ENCODE measurements at regions not wholly inside any gene's neighbourhood (a gene's known extent, or its start where the extent isn't known, plus 50 kb on each side); places are given as distances from the start of the nearest gene placed in this dataset.

DNA sequence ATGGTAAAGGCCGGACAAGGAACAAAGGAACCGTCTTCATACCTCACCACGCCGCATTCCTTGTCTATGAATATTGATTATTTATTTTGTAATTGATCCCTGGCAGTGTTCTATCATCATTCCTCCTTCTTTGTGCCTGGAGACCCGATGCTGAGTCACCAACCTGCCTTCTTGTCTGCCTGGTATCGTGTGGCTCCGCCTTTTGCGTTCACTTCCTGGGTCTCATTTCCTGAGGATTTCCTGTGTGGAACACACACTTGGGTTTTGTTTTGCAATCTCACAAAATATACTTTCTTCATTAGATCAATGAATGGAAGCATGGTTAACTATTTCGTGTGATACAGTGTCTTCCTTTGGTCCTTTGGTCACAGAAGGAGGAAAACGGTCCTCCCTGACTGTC is 95.5 kb upstream of the SNTG2 start:
- Mint-ChIP-seq H3K36me3 (no peaks in the 10 kb centered on the region), H3K4me3 (peak overlapping the region in 1 of 4 donors; percentile 35), H3K27ac (peak overlapping the region in 1 of 3 donors; percentile 13), H3K4me1 (peaks cover 4 to 22% (median 13%) of the 10 kb centered on the region in 4 donors), H3K9me3 (peaks cover 0 to 10% (median 0%) of the 10 kb centered on the region in 7 donors), H3K27me3 (no peaks in the 10 kb centered on the region)
- no peaks in the 10 kb centered on the region for H3K27me3 ChIP-seq (ENCODE audit: control insufficient read depth, insufficient read depth, low read length)
- DNase-seq (peak in 1 of 3 donors; percentile 55), ATAC-seq (ENCODE audit: low read depth in 2 of 2) (no peak)
- H3K36me3 ChIP-seq (ENCODE audit: control insufficient read depth, insufficient read depth, low read length): no peaks in the 10 kb centered on the region
- H3K4me1 ChIP-seq (ENCODE audit: control insufficient read depth, insufficient read depth, low read length, poor library complexity, severe bottlenecking): no peaks in the 10 kb centered on the region
- no peaks in the 10 kb centered on the region for H3K9me3 ChIP-seq (ENCODE audit: control insufficient read depth in 2 of 2, low read length in 2 of 2)
- no peak overlapping the region for H3K4me3 ChIP-seq (ENCODE audit: low read depth, low read length)
- no peak overlapping the region for H3K27ac ChIP-seq (ENCODE audit: insufficient read depth, low read length, poor library complexity, severe bottlenecking)

DNA sequence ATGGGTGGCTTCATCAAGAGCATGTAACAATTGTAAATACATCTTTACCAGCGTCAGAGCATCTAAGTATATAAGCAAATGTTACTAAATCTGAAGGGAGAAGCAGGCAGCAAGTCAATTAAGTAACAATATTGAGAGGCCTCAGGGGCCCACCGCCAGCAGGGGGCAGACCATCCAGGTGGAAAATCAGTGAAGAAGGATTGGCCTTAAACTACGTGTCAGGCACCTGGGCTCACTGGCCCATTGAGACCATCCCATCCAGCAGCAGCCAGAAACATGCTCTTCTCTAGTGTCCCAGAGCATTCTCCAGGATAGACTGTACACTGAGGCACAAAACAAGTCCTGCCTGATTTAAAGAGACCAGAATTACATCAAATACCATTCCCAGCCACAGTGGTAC is 96.2 kb upstream of the SNTG2 start:
- Mint-ChIP-seq H3K4me1 (peaks cover 4 to 22% (median 13%) of the 10 kb centered on the region in 4 donors), H3K36me3 (no peaks in the 10 kb centered on the region), H3K4me3 (peak overlapping the region in 1 of 4 donors; percentile 25), H3K27ac (peak overlapping the region in 1 of 3 donors; percentile 65), H3K9me3 (peaks cover 0 to 10% (median 0%) of the 10 kb centered on the region in 7 donors), H3K27me3 (no peaks in the 10 kb centered on the region)
- DNase-seq (peak in 2 of 3 donors; percentile 17 to 46), ATAC-seq (ENCODE audit: low read depth in 2 of 2) (no peak)
- Histone ChIP-seq H3K4me1 (ENCODE audit: control insufficient read depth, insufficient read depth, low read length, poor library complexity, severe bottlenecking) (no peaks in the 10 kb centered on the region), H3K36me3 (ENCODE audit: control insufficient read depth, insufficient read depth, low read length) (no peaks in the 10 kb centered on the region), H3K4me3 (ENCODE audit: low read depth, low read length) (no peak overlapping the region), H3K9me3 (ENCODE audit: control insufficient read depth in 2 of 2, low read length in 2 of 2) (no peaks in the 10 kb centered on the region), H3K27me3 (ENCODE audit: control insufficient read depth, insufficient read depth, low read length) (no peaks in the 10 kb centered on the region), H3K27ac (ENCODE audit: insufficient read depth, low read length, poor library complexity, severe bottlenecking) (no peak overlapping the region)

DNA sequence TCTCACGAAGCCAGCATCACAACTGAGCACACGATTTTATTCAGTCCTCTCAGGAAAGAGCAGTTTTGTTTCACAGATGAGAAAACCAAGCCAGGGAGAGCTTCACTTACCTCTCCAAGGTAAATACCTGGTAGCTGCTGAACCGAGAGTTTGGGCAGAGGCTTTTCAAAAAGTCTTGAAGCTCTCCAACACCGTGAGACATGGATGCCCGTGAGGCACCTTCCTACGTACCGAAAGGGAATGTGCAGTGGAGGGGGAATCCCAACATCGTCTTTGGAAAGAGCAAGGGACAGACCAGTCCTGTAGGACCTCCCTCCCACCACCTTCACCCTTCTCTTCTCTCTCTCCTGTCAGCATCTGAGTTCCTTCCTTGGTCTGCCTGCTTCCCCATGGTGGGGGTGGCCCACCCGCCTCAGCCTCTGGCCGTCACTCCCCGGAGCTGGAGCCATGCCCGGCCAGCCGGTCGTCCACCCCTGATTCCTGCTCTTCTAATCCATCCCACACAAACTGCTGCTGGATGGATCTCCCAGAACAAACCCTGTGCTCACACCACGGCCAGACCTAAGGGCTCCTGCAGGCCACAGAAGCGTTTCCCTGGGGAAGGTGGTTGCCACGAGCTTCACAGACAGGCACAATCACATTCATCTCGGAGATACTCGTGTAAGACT is 97.3 kb upstream of the SNTG2 start:
- H3K27me3 Mint-ChIP-seq: no peaks in the 10 kb centered on the region

GRCh38 chr2:852168-852567 is 98.5 kb upstream of the SNTG2 start:
- no peak for ATAC-seq (ENCODE audit: low read depth in 2 of 2)
- peaks cover 0 to 10% (median 0%) of the 10 kb centered on the region in 7 donors for H3K9me3 Mint-ChIP-seq
- H3K4me3 ChIP-seq (ENCODE audit: low read depth, low read length): no peak overlapping the region
- H3K36me3 Mint-ChIP-seq: no peaks in the 10 kb centered on the region
- no peaks in the 10 kb centered on the region for H3K4me1 ChIP-seq (ENCODE audit: control insufficient read depth, insufficient read depth, low read length, poor library complexity, severe bottlenecking)
- DNase-seq: no peak
- no peaks in the 10 kb centered on the region for H3K36me3 ChIP-seq (ENCODE audit: control insufficient read depth, insufficient read depth, low read length)
- peaks cover 4 to 22% (median 13%) of the 10 kb centered on the region in 4 donors for H3K4me1 Mint-ChIP-seq
- H3K4me3 Mint-ChIP-seq: no peak overlapping the region
- no peaks in the 10 kb centered on the region for H3K9me3 ChIP-seq (ENCODE audit: control insufficient read depth in 2 of 2, low read length in 2 of 2)
- H3K27me3 ChIP-seq (ENCODE audit: control insufficient read depth, insufficient read depth, low read length): no peaks in the 10 kb centered on the region
- H3K27ac ChIP-seq (ENCODE audit: insufficient read depth, low read length, poor library complexity, severe bottlenecking): no peak overlapping the region
- no peaks in the 10 kb centered on the region for H3K27me3 Mint-ChIP-seq
- H3K27ac Mint-ChIP-seq: peak overlapping the region in 1 of 3 donors; percentile 68

More for the DNA sequence above, 97.3 kb upstream of the SNTG2 start:
- ATAC-seq (ENCODE audit: low read depth in 2 of 2) (no peak), DNase-seq (no peak)
- Histone ChIP-seq H3K4me3 (ENCODE audit: low read depth, low read length) (no peak overlapping the region), H3K36me3 (ENCODE audit: control insufficient read depth, insufficient read depth, low read length) (no peaks in the 10 kb centered on the region), H3K9me3 (ENCODE audit: control insufficient read depth in 2 of 2, low read length in 2 of 2) (no peaks in the 10 kb centered on the region), H3K27ac (ENCODE audit: insufficient read depth, low read length, poor library complexity, severe bottlenecking) (no peak overlapping the region), H3K4me1 (ENCODE audit: control insufficient read depth, insufficient read depth, low read length, poor library complexity, severe bottlenecking) (no peaks in the 10 kb centered on the region), H3K27me3 (ENCODE audit: control insufficient read depth, insufficient read depth, low read length) (no peaks in the 10 kb centered on the region)
- Mint-ChIP-seq H3K4me1 (peaks cover 4 to 22% (median 13%) of the 10 kb centered on the region in 4 donors), H3K36me3 (no peaks in the 10 kb centered on the region), H3K4me3 (no peak overlapping the region), H3K9me3 (peaks cover 0 to 10% (median 0%) of the 10 kb centered on the region in 7 donors), H3K27ac (no peak overlapping the region)

DNA sequence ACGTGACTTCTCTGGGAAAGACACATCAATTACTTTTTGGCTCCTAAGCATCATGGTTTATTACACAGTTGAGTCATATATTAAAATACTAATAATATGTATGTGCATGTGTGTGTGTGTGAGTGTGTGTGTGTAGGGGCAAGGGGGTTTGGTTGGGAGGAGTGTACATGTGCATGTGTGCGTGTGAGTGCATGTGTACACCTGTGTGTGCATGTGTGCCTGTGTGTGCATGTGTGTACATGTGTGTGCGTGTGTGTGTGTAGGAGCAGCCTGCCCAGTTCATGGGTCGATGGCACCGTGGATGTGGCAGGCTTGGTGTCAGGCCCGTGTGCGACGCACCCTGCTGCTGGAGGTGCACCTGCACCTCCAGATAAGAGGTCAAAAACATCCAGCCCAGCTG is 99.0 kb upstream of the SNTG2 start:
- Histone ChIP-seq H3K4me3 (ENCODE audit: low read depth, low read length) (no peak overlapping the region), H3K9me3 (ENCODE audit: control insufficient read depth in 2 of 2, low read length in 2 of 2) (no peaks in the 10 kb centered on the region), H3K36me3 (ENCODE audit: control insufficient read depth, insufficient read depth, low read length) (no peaks in the 10 kb centered on the region), H3K4me1 (ENCODE audit: control insufficient read depth, insufficient read depth, low read length, poor library complexity, severe bottlenecking) (no peaks in the 10 kb centered on the region), H3K27me3 (ENCODE audit: control insufficient read depth, insufficient read depth, low read length) (no peaks in the 10 kb centered on the region), H3K27ac (ENCODE audit: insufficient read depth, low read length, poor library complexity, severe bottlenecking) (no peak overlapping the region)
- no peaks in the 10 kb centered on the region for H3K36me3 Mint-ChIP-seq
- H3K9me3 Mint-ChIP-seq: peaks cover 0 to 10% (median 0%) of the 10 kb centered on the region in 7 donors
- no peak overlapping the region for H3K4me3 Mint-ChIP-seq
- no peak for ATAC-seq (ENCODE audit: low read depth in 2 of 2)
- DNase-seq: no peak
- peaks cover 4 to 22% (median 13%) of the 10 kb centered on the region in 4 donors for H3K4me1 Mint-ChIP-seq
- H3K27ac Mint-ChIP-seq: no peak overlapping the region
- no peaks in the 10 kb centered on the region for H3K27me3 Mint-ChIP-seq

DNA sequence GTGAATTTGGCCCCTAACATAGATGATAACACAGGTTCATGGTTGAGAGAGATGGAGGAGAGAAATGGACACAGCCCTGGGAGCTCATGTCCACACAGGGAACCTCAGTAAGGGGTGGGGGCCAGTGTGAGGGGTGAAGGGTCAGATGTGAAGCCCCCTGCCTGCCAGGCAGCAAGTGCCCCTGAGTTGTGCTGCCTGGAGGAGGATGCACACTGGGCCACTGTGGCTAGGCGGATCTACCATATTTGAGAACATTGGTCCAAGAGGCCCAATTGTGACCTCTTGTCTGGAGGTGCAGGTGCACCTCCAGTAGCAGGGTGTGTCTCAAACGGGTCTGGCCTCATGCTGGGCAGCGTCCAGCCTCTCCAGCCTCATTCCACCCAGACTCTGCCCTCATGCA is 99.6 kb upstream of the SNTG2 start:
- Mint-ChIP-seq H3K36me3 (no peaks in the 10 kb centered on the region), H3K27ac (no peak overlapping the region), H3K4me3 (no peak overlapping the region), H3K9me3 (peaks cover 0 to 10% (median 0%) of the 10 kb centered on the region in 7 donors), H3K4me1 (peaks cover 4 to 20% (median 13%) of the 10 kb centered on the region in 4 donors), H3K27me3 (no peaks in the 10 kb centered on the region)
- Histone ChIP-seq H3K36me3 (ENCODE audit: control insufficient read depth, insufficient read depth, low read length) (no peaks in the 10 kb centered on the region), H3K27ac (ENCODE audit: insufficient read depth, low read length, poor library complexity, severe bottlenecking) (no peak overlapping the region), H3K4me1 (ENCODE audit: control insufficient read depth, insufficient read depth, low read length, poor library complexity, severe bottlenecking) (no peaks in the 10 kb centered on the region), H3K4me3 (ENCODE audit: low read depth, low read length) (no peak overlapping the region), H3K9me3 (ENCODE audit: control insufficient read depth in 2 of 2, low read length in 2 of 2) (no peaks in the 10 kb centered on the region), H3K27me3 (ENCODE audit: control insufficient read depth, insufficient read depth, low read length) (no peaks in the 10 kb centered on the region)
- no peak for DNase-seq
- ATAC-seq (ENCODE audit: low read depth in 2 of 2): no peak

DNA sequence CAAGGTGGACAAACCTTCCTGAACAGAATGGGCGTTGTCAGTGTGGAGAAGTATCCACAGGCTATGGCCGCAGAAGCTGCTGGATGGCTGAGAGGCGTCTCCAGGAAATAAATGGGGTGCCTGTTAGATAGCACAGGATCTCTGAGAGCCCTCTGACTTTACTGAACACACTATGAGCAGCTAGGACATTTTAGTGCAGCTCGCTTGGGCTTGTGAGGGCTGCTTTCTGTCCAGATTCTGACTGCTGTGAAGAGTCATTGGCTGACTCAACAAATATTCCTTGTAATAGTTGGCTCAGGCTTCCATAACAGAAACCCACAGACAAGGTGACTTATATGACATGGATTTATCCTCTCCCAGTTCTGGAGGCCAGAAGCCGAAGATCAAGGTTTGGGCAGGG is 100.2 kb upstream of the SNTG2 start:
- H3K9me3 ChIP-seq (ENCODE audit: control insufficient read depth in 2 of 2, low read length in 2 of 2): no peaks in the 10 kb centered on the region
- H3K4me1 ChIP-seq (ENCODE audit: control insufficient read depth, insufficient read depth, low read length, poor library complexity, severe bottlenecking): no peaks in the 10 kb centered on the region
- no peak for ATAC-seq (ENCODE audit: low read depth in 2 of 2)
- Mint-ChIP-seq H3K27me3 (no peaks in the 10 kb centered on the region), H3K4me3 (no peak overlapping the region), H3K36me3 (no peaks in the 10 kb centered on the region), H3K4me1 (peaks cover 4 to 14% (median 9%) of the 10 kb centered on the region in 4 donors), H3K9me3 (peaks cover 0 to 10% (median 0%) of the 10 kb centered on the region in 7 donors), H3K27ac (no peak overlapping the region)
- no peak overlapping the region for H3K4me3 ChIP-seq (ENCODE audit: low read depth, low read length)
- no peaks in the 10 kb centered on the region for H3K27me3 ChIP-seq (ENCODE audit: control insufficient read depth, insufficient read depth, low read length)
- DNase-seq: no peak
- no peak overlapping the region for H3K27ac ChIP-seq (ENCODE audit: insufficient read depth, low read length, poor library complexity, severe bottlenecking)
- H3K36me3 ChIP-seq (ENCODE audit: control insufficient read depth, insufficient read depth, low read length): no peaks in the 10 kb centered on the region

GRCh38 chr2:848099-848498 is 102.5 kb upstream of the SNTG2 start:
- H3K36me3 ChIP-seq (ENCODE audit: control insufficient read depth, insufficient read depth, low read length): no peaks in the 10 kb centered on the region
- Mint-ChIP-seq H3K27me3 (peaks cover 5% of the 10 kb centered on the region), H3K27ac (no peak overlapping the region), H3K9me3 (peaks cover 0 to 1% (median 0%) of the 10 kb centered on the region in 7 donors), H3K4me3 (no peak overlapping the region), H3K4me1 (peaks cover 0 to 3% (median 0%) of the 10 kb centered on the region in 4 donors), H3K36me3 (no peaks in the 10 kb centered on the region)
- H3K9me3 ChIP-seq (ENCODE audit: control insufficient read depth in 2 of 2, low read length in 2 of 2): no peaks in the 10 kb centered on the region
- H3K4me1 ChIP-seq (ENCODE audit: control insufficient read depth, insufficient read depth, low read length, poor library complexity, severe bottlenecking): no peaks in the 10 kb centered on the region
- no peak overlapping the region for H3K4me3 ChIP-seq (ENCODE audit: low read depth, low read length)
- no peaks in the 10 kb centered on the region for H3K27me3 ChIP-seq (ENCODE audit: control insufficient read depth, insufficient read depth, low read length)
- ATAC-seq (ENCODE audit: low read depth in 2 of 2): no peak
- no peak overlapping the region for H3K27ac ChIP-seq (ENCODE audit: insufficient read depth, low read length, poor library complexity, severe bottlenecking)
- DNase-seq: no peak
